ENCODE measurements at regions not wholly inside any gene's neighbourhood (a gene's known extent, or its start where the extent isn't known, plus 50 kb on each side); places are given as distances from the start of the nearest gene placed in this dataset.

- Histone ChIP-seq H4K20me1 (ENCODE audit: insufficient read depth, low read length) (no peaks in the 10 kb centered on the region), H3K27me3 (ENCODE audit: control insufficient read depth in 1 of 2, insufficient read depth in 2 of 2, low read length in 2 of 2) (no peaks in the 10 kb centered on the region), H3K36me3 (replicated peaks in 1 of 2; ENCODE audit: control insufficient read depth in 1 of 2, insufficient read depth in 2 of 2, low read length in 2 of 2) (no peaks in the 10 kb centered on the region), H3K9me3 (ENCODE audit: low read length) (no peaks in the 10 kb centered on the region), H3K27ac (ENCODE audit: extremely low read length, insufficient read depth, low read length) (no peak overlapping the region), H3K9ac (ENCODE audit: insufficient read depth, low read depth, low read length) (no peak overlapping the region), H2AFZ (ENCODE audit: low read length) (no peak overlapping the region), H3K4me2 (ENCODE audit: low read depth, low read length) (no peak overlapping the region), H3K4me3 (replicated peaks in 1 of 3; ENCODE audit: insufficient read depth in 1 of 3, low read depth in 2 of 3, low read length in 3 of 3) (no peak overlapping the region), H3K79me2 (ENCODE audit: insufficient read depth, low read length) (no peaks in the 10 kb centered on the region), H3K4me1 (ENCODE audit: insufficient read depth, low read length) (peaks cover 37% of the 10 kb centered on the region)
- BruUV-seq (replicated peaks): no TSS peak
- no peak for ATAC-seq
- intact Hi-C loops (cut with micrococcal nuclease; ENCODE audit: unreplicated experiment): no loop called here
- no peak for DNase-seq (ENCODE audit: low spot score)
- FAIRE-seq: no peak
- TF ChIP-seq REST (IDR thresholded peaks at IDR 0.05; ENCODE audit: borderline replicate concordance in 1 of 2, low read depth in 1 of 2, low read length in 2 of 2) (no peak), TARDBP (CRISPR knock-in tag; IDR thresholded peaks at IDR 0.05) (no peak), ARID4A (CRISPR knock-in tag; IDR thresholded peaks at IDR 0.05; ENCODE audit: borderline replicate concordance) (no peak), ZFP36L2 (CRISPR knock-in tag; IDR thresholded peaks at IDR 0.05) (no peak)
- in situ Hi-C loops (cut with HindIII; ENCODE audit: extremely low pct_ligation_motif_present, low pct_unique_long_range_greater_than_20kb): no loop called here
- WGBS (ENCODE audit: low lambda C conversion rate): 0% methylated on average over 3 of the region's 3 CpGs
- ChIA-PET POLR2A (no interaction called here), CTCF (ENCODE audit: low intra/inter-chr PET ratio, low total read pairs) (no interaction called here)
Measured at GRCh38 chr16:65668064-65668595, 546.3 kb upstream of the CDH11 start.
